ENCODE measurements at regions not wholly inside any gene's neighbourhood (a gene's known extent, or its start where the extent isn't known, plus 50 kb on each side); places are given as distances from the start of the nearest gene placed in this dataset.

GRCh38 chr21:24204641-24205040 lies 1402.6 kb downstream of the MRPL39 start:
- no TSS peak for BruUV-seq (replicated peaks)
- Histone ChIP-seq H3K18ac (ENCODE audit: low read depth, low read length) (no peak overlapping the region), H3K4ac (ENCODE audit: low read depth, low read length) (no peak overlapping the region), H2AK5ac (ENCODE audit: low read depth, low read length) (no peak overlapping the region), H4K5ac (ENCODE audit: low read depth, low read length) (no peak overlapping the region), H3K4me1 (ENCODE audit: control insufficient read depth, insufficient read depth, low read length) (no peaks in the 10 kb centered on the region), H3K36me3 (ENCODE audit: control insufficient read depth, insufficient read depth, low read length) (no peaks in the 10 kb centered on the region), H3K79me1 (ENCODE audit: low read depth in 1 of 2, low read length in 2 of 2) (no peaks in the 10 kb centered on the region), H3K9me3 (ENCODE audit: control insufficient read depth, insufficient read depth, low read length) (peaks cover 3% of the 10 kb centered on the region; the same call in 1 of the 2 replicates), H4K8ac (ENCODE audit: low read depth in 2 of 2, low read length in 2 of 2) (no peak overlapping the region), H2BK20ac (ENCODE audit: low read depth, low read length) (no peak overlapping the region), H3K23ac (ENCODE audit: low read depth, low read length) (no peak overlapping the region), H3K27me3 (ENCODE audit: control insufficient read depth, insufficient read depth, low read length) (no peaks in the 10 kb centered on the region), H4K20me1 (ENCODE audit: insufficient read depth, low read length) (no peaks in the 10 kb centered on the region), H2AFZ (replicated peaks; ENCODE audit: low read length, poor library complexity) (no peak overlapping the region), H3K14ac (replicated peaks; ENCODE audit: low read depth, low read length) (no peak overlapping the region), H4K91ac (ENCODE audit: insufficient read depth, low read depth, low read length) (no peak overlapping the region), H2BK5ac (ENCODE audit: low read depth, low read length, poor library complexity, severe bottlenecking) (no peak overlapping the region), H2BK15ac (ENCODE audit: low read depth, low read length) (no peak overlapping the region), H3K4me3 (ENCODE audit: insufficient read depth, low read depth, low read length) (no peak overlapping the region), H3K4me2 (ENCODE audit: low read depth, low read length) (no peak overlapping the region), H2BK120ac (ENCODE audit: low read depth, low read length) (no peak overlapping the region), H2AK9ac (replicated peaks; ENCODE audit: low read depth, low read length, poor library complexity) (no peak overlapping the region), H3K56ac (ENCODE audit: extremely low read depth, insufficient read depth, low read length) (no peak overlapping the region), H3K9me1 (ENCODE audit: insufficient read depth, low read length) (no peaks in the 10 kb centered on the region), H3K27ac (ENCODE audit: insufficient read depth, low read length) (no peak overlapping the region), H3K9ac (ENCODE audit: low read depth, low read length) (no peak overlapping the region)
- POLR2A ChIA-PET (ENCODE audit: unreplicated experiment) = no interaction called here
- intact Hi-C loops (cut with micrococcal nuclease) = no loop called here
- dilution Hi-C loops (cut with HindIII; ENCODE audit: low sequenced_read_pairs, unreplicated experiment) = no loop called here
- CTCF ChIA-PET = no interaction called here
- no CpG with 5 or more reads among the region's 6 CpGs for WGBS, 2 experiments (ENCODE audit: extremely low coverage in 2 of 2, insufficient read length in 1 of 2)
- in situ Hi-C loops (cut with MboI; ENCODE audit: low sequenced_read_pairs) = no loop called here
- no peak for DNase-seq
- ATAC-seq (ENCODE audit: low read depth) = no peak
- TF ChIP-seq BHLHE40 (IDR thresholded peaks at IDR 0.05; ENCODE audit: low read depth, low read length) (no peak), CEBPB (IDR thresholded peaks at IDR 0.05; ENCODE audit: low read depth, low read length) (no peak), CHD1 (IDR thresholded peaks at IDR 0.05; ENCODE audit: low read depth, low read length) (no peak), CTCF (conservative IDR thresholded peaks at IDR 0.05; ENCODE audit: low read depth, low read length) (no peak), RAD21 (IDR thresholded peaks at IDR 0.05; ENCODE audit: low read length) (no peak), FOS (IDR thresholded peaks at IDR 0.05; ENCODE audit: low read depth, low read length) (no peak), MAZ (IDR thresholded peaks at IDR 0.05; ENCODE audit: borderline replicate concordance, low read depth, low read length) (no peak), NFE2L2 (IDR thresholded peaks at IDR 0.05; ENCODE audit: low read depth, low read length) (no peak), MAFK (IDR thresholded peaks at IDR 0.05; ENCODE audit: low read depth, low read length) (no peak), SMC3 (IDR thresholded peaks at IDR 0.05; ENCODE audit: low read depth, low read length) (no peak), MXI1 (IDR thresholded peaks at IDR 0.05; ENCODE audit: borderline replicate concordance, low read depth, low read length) (no peak), RFX5 (IDR thresholded peaks at IDR 0.05; ENCODE audit: low read depth, low read length) (no peak), POLR2A (IDR thresholded peaks at IDR 0.05; ENCODE audit: low read depth, low read length) (no peak), RCOR1 (IDR thresholded peaks at IDR 0.05; ENCODE audit: insufficient replicate concordance, low read length) (no peak), USF2 (IDR thresholded peaks at IDR 0.05; ENCODE audit: low read depth, low read length) (no peak), ELK1 (IDR thresholded peaks at IDR 0.05; ENCODE audit: borderline replicate concordance, low read depth, low read length) (no peak)

Measured in IMR-90 (cell line).